ENCODE measurements at regions not wholly inside any gene's neighbourhood (a gene's known extent, or its start where the extent isn't known, plus 50 kb on each side); places are given as distances from the start of the nearest gene placed in this dataset.

- Histone ChIP-seq H3K4me3 (ENCODE audit: insufficient read length, low read depth) (no peak overlapping the region), H3K9ac (ENCODE audit: insufficient read length, low read depth) (no peak overlapping the region), H3K9me3 (ENCODE audit: insufficient read depth, low read length) (no peaks in the 10 kb centered on the region), H3K36me3 (ENCODE audit: insufficient read depth, insufficient read length, low read length) (no peaks in the 10 kb centered on the region), H3K4me1 (ENCODE audit: insufficient read depth, insufficient read length) (no peaks in the 10 kb centered on the region), H3K27me3 (ENCODE audit: insufficient read depth, insufficient read length) (no peaks in the 10 kb centered on the region)
- no peak for DNase-seq (ENCODE audit: low read depth, low spot score)
- TF ChIP-seq YY1 (IDR thresholded peaks at IDR 0.05; ENCODE audit: insufficient read depth, insufficient read length) (no peak), ZNF274 (IDR thresholded peaks at IDR 0.05; ENCODE audit: low read depth, low read length) (no peak), SUZ12 (IDR thresholded peaks at IDR 0.05; ENCODE audit: extremely low read depth, insufficient read depth, insufficient read length) (no peak)
Measured at GRCh38 chr6:144762469-144762868, 477.3 kb downstream of the UTRN start.

- H3K36me3 ChIP-seq (ENCODE audit: insufficient read depth, insufficient read length, low read length) = no peaks in the 10 kb centered on the region
- DNase-seq (ENCODE audit: low read depth, low spot score) = no peak
- no peaks in the 10 kb centered on the region for H3K4me1 ChIP-seq (ENCODE audit: insufficient read depth, insufficient read length)
- H3K4me3 ChIP-seq (ENCODE audit: insufficient read length, low read depth) = no peak overlapping the region
- no peaks in the 10 kb centered on the region for H3K9me3 ChIP-seq (ENCODE audit: insufficient read depth, low read length)
- TF ChIP-seq YY1 (IDR thresholded peaks at IDR 0.05; ENCODE audit: insufficient read depth, insufficient read length) (no peak), ZNF274 (IDR thresholded peaks at IDR 0.05; ENCODE audit: low read depth, low read length) (no peak), SUZ12 (IDR thresholded peaks at IDR 0.05; ENCODE audit: extremely low read depth, insufficient read depth, insufficient read length) (no peak)
- no peak overlapping the region for H3K9ac ChIP-seq (ENCODE audit: insufficient read length, low read depth)
- no peaks in the 10 kb centered on the region for H3K27me3 ChIP-seq (ENCODE audit: insufficient read depth, insufficient read length)
Measured at GRCh38 chr6:144767051-144767450, 481.9 kb downstream of the UTRN start.

- H3K9me3 ChIP-seq (ENCODE audit: insufficient read depth, low read length) = no peaks in the 10 kb centered on the region
- H3K4me1 ChIP-seq (ENCODE audit: insufficient read depth, insufficient read length) = no peaks in the 10 kb centered on the region
- H3K27me3 ChIP-seq (ENCODE audit: insufficient read depth, insufficient read length) = no peaks in the 10 kb centered on the region
- DNase-seq (ENCODE audit: low read depth, low spot score) = no peak
- peaks cover 3% of the 10 kb centered on the region for H3K36me3 ChIP-seq (ENCODE audit: insufficient read depth, insufficient read length, low read length)
- no peak overlapping the region for H3K4me3 ChIP-seq (ENCODE audit: insufficient read length, low read depth)
- no peak overlapping the region for H3K9ac ChIP-seq (ENCODE audit: insufficient read length, low read depth)
- TF ChIP-seq YY1 (IDR thresholded peaks at IDR 0.05; ENCODE audit: insufficient read depth, insufficient read length) = no peak
- TF ChIP-seq SUZ12 (IDR thresholded peaks at IDR 0.05; ENCODE audit: extremely low read depth, insufficient read depth, insufficient read length) = no peak
- no peak for TF ChIP-seq ZNF274 (IDR thresholded peaks at IDR 0.05; ENCODE audit: low read depth, low read length)
Measured at GRCh38 chr6:144768551-144769075, 483.5 kb downstream of the UTRN start.

DNA sequence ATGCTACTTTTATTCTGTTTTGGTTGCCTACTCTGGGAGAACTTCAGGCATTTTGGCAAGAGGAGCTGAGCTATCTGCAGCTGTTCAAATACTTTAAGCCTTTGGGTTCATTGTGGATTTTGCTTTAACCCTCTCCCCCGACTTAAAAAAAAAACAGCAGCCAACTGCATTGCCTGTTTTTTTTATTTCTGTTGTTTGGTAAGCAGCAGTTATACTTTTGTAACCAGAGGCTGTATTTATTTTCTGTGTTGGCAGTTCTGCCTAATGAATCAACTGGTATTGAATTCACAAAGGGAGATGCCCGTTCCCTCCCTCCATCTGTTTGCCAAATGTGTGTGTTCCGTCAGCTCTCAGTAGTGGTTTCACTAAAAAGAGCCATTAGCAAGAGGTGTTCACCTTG, 484.0 kb downstream of the UTRN start:
- H3K9me3 ChIP-seq (ENCODE audit: insufficient read depth, low read length) = no peaks in the 10 kb centered on the region
- no peak overlapping the region for H3K4me3 ChIP-seq (ENCODE audit: insufficient read length, low read depth)
- no peaks in the 10 kb centered on the region for H3K4me1 ChIP-seq (ENCODE audit: insufficient read depth, insufficient read length)
- TF ChIP-seq YY1 (IDR thresholded peaks at IDR 0.05; ENCODE audit: insufficient read depth, insufficient read length) (no peak), ZNF274 (IDR thresholded peaks at IDR 0.05; ENCODE audit: low read depth, low read length) (no peak), SUZ12 (IDR thresholded peaks at IDR 0.05; ENCODE audit: extremely low read depth, insufficient read depth, insufficient read length) (no peak)
- no peak for DNase-seq (ENCODE audit: low read depth, low spot score)
- H3K36me3 ChIP-seq (ENCODE audit: insufficient read depth, insufficient read length, low read length) = peaks cover 3% of the 10 kb centered on the region
- H3K9ac ChIP-seq (ENCODE audit: insufficient read length, low read depth) = no peak overlapping the region
- no peaks in the 10 kb centered on the region for H3K27me3 ChIP-seq (ENCODE audit: insufficient read depth, insufficient read length)

DNA sequence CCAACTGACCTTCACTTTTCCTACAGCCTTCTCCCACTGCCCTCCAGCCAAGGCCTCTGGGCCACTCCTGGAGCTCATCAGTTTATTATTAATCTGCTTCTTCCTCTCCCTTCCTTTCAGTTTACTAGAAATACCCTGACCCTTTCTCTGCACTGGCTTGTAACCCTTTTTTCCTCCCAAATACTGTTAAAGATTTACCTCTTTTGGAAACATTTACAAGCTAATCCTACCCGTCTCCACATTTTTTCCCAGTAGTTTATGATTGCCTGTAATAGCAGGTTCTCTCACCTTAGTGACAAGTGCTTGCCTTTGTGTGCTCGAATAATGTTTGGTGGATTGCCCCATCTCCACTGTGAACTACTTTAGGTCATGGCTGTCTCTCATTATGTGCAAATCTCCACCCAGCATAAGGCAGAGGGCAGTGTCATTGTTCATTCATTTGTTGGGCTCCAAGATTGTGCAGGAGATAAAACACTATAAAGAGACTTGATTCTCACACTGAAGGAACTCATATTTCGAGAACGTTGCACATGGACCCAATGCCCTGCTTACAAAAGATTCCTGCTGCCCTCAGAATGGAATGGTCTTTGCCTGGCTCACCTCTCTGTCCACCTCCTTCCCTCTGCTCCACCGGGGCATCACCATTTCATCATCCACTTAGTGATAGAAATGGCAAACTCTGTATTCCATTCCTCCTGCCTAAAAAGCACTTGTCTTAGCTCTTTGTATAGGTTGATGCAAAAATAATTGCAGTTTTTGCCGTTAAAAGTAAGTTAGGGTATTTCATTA, 491.1 kb downstream of the UTRN start:
- no peak overlapping the region for H3K4me3 ChIP-seq (ENCODE audit: insufficient read length, low read depth)
- H3K4me1 ChIP-seq (ENCODE audit: insufficient read depth, insufficient read length) = no peaks in the 10 kb centered on the region
- H3K9me3 ChIP-seq (ENCODE audit: insufficient read depth, low read length) = no peaks in the 10 kb centered on the region
- TF ChIP-seq YY1 (IDR thresholded peaks at IDR 0.05; ENCODE audit: insufficient read depth, insufficient read length) (no peak), SUZ12 (IDR thresholded peaks at IDR 0.05; ENCODE audit: extremely low read depth, insufficient read depth, insufficient read length) (no peak), ZNF274 (IDR thresholded peaks at IDR 0.05; ENCODE audit: low read depth, low read length) (no peak)
- H3K36me3 ChIP-seq (ENCODE audit: insufficient read depth, insufficient read length, low read length) = peaks cover 8% of the 10 kb centered on the region
- H3K27me3 ChIP-seq (ENCODE audit: insufficient read depth, insufficient read length) = no peaks in the 10 kb centered on the region
- DNase-seq (ENCODE audit: low read depth, low spot score) = no peak
- no peak overlapping the region for H3K9ac ChIP-seq (ENCODE audit: insufficient read length, low read depth)

- TF ChIP-seq SUZ12 (IDR thresholded peaks at IDR 0.05; ENCODE audit: extremely low read depth, insufficient read depth, insufficient read length) (no peak), YY1 (IDR thresholded peaks at IDR 0.05; ENCODE audit: insufficient read depth, insufficient read length) (no peak), ZNF274 (IDR thresholded peaks at IDR 0.05; ENCODE audit: low read depth, low read length) (no peak)
- Histone ChIP-seq H3K36me3 (ENCODE audit: insufficient read depth, insufficient read length, low read length) (peaks cover 8% of the 10 kb centered on the region), H3K4me3 (ENCODE audit: insufficient read length, low read depth) (no peak overlapping the region), H3K27me3 (ENCODE audit: insufficient read depth, insufficient read length) (no peaks in the 10 kb centered on the region), H3K4me1 (ENCODE audit: insufficient read depth, insufficient read length) (no peaks in the 10 kb centered on the region), H3K9ac (ENCODE audit: insufficient read length, low read depth) (no peak overlapping the region), H3K9me3 (ENCODE audit: insufficient read depth, low read length) (no peaks in the 10 kb centered on the region)
- DNase-seq (ENCODE audit: low read depth, low spot score) = no peak
Measured at GRCh38 chr6:144777249-144777648, 492.1 kb downstream of the UTRN start.

DNA sequence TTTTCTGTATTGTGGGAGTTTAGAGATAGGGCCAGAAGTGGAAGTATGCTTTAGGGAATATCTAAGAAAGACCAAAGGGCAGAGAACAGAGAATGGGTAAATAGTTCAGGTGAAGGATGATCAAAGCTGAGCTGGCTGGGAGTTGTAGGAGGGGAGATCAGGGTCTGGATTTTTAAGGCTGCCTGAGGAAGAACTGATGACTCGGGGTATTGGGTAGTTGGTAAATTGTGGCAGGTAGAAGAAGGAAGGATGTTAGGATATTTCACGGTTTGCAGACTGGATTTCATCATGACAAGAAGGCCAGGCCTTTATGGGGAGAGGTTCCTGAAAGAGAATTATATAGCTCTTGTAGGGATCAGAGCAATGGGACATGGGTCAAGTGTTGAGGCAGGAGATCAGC, 492.9 kb downstream of the UTRN start:
- H3K9me3 ChIP-seq (ENCODE audit: insufficient read depth, low read length) = no peaks in the 10 kb centered on the region
- no peaks in the 10 kb centered on the region for H3K4me1 ChIP-seq (ENCODE audit: insufficient read depth, insufficient read length)
- DNase-seq (ENCODE audit: low read depth, low spot score) = no peak
- no peak overlapping the region for H3K9ac ChIP-seq (ENCODE audit: insufficient read length, low read depth)
- no peaks in the 10 kb centered on the region for H3K27me3 ChIP-seq (ENCODE audit: insufficient read depth, insufficient read length)
- TF ChIP-seq ZNF274 (IDR thresholded peaks at IDR 0.05; ENCODE audit: low read depth, low read length) (no peak), YY1 (IDR thresholded peaks at IDR 0.05; ENCODE audit: insufficient read depth, insufficient read length) (no peak), SUZ12 (IDR thresholded peaks at IDR 0.05; ENCODE audit: extremely low read depth, insufficient read depth, insufficient read length) (no peak)
- H3K4me3 ChIP-seq (ENCODE audit: insufficient read length, low read depth) = no peak overlapping the region
- peaks cover 7% of the 10 kb centered on the region for H3K36me3 ChIP-seq (ENCODE audit: insufficient read depth, insufficient read length, low read length)

Data from NT2/D1 (cell line).